GM12873 (cell line): ENCODE measurements at regions not wholly inside any gene's neighbourhood (a gene's known extent, or its start where the extent isn't known, plus 50 kb on each side); places are given as distances from the start of the nearest gene placed in this dataset.

Source experiments
- TF ChIP-seq, protein P1 (sequence below): IDR thresholded peaks from 2 replicates; pipeline ENCODE4 v1.5.1; 2012; ENCODE audit warnings: low read depth, mild to moderate bottlenecking, moderate library complexity, low read length, control low read depth; ENCODE audit not compliant: insufficient read depth; ENCODE audit errors: missing control alignments

- TF ChIP-seq, protein P1, sequence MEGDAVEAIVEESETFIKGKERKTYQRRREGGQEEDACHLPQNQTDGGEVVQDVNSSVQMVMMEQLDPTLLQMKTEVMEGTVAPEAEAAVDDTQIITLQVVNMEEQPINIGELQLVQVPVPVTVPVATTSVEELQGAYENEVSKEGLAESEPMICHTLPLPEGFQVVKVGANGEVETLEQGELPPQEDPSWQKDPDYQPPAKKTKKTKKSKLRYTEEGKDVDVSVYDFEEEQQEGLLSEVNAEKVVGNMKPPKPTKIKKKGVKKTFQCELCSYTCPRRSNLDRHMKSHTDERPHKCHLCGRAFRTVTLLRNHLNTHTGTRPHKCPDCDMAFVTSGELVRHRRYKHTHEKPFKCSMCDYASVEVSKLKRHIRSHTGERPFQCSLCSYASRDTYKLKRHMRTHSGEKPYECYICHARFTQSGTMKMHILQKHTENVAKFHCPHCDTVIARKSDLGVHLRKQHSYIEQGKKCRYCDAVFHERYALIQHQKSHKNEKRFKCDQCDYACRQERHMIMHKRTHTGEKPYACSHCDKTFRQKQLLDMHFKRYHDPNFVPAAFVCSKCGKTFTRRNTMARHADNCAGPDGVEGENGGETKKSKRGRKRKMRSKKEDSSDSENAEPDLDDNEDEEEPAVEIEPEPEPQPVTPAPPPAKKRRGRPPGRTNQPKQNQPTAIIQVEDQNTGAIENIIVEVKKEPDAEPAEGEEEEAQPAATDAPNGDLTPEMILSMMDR: no peak
Observed at GRCh38 chr15:47184908-47185801, 532.1 kb upstream of the SEMA6D start.

DNA sequence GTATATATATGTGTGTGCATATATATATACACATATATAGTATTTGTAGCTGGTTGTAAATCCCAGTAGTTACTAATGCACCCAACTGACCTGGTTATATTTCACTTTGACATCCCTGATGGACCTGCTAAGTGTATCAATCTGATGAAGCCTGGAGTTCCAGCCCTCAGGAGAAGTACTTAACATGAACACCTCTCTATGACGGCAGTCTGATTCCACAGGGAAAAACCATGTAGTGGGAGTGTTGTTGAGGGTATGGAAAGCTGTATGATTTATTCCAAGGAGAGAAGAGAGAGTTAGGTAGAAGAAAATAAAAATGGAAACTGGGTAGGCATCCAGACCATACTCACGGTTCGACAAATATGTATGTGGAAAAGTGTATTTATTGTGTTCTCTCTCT, 531.2 kb upstream of the SEMA6D start:
- TF ChIP-seq, protein P1: no peak

- TF ChIP-seq, protein P1: no peak
Observed at GRCh38 chr15:47188758-47189507, 528.4 kb upstream of the SEMA6D start.

DNA sequence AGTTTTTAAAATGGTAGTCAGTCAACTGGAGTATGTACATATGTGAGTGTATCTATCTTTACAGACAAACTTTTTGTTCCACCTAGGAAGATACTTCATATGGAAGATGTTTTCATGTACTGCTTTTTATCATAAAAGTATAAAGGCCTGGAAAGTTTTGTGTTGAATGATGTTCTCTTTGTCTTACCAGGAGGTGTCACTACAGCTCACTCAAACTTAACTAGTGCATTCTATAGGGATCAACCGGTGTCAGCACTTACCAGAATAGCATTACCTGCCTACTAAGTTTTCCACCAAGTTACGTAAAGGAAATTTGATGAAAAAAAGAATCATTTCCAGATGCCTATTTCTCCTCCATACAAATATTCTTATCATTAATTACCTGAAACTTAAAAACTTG, 522.6 kb upstream of the SEMA6D start:
- TF ChIP-seq, protein P1: no peak

- TF ChIP-seq, protein P1: peak; percentile 88
Observed at GRCh38 chr15:47196048-47196447, 521.3 kb upstream of the SEMA6D start.

DNA sequence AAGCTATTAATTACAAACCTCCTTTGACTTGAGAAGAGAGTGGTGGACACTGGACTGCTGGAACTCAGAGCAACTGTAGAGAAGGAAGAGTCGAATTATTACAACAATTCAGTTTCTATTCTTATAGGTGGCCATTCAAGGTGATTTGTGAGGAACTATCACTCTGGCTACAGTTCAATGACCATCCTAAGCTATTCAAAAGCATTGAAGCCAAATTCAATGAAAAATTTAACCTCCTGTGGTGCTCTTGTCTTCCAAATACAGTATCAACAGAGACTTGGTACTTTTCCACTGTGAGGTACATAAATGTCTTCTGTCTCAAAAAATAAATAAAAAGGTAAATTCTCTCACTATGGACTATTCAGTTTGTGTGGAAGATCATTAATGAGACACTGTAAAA, 513.3 kb upstream of the SEMA6D start:
- TF ChIP-seq, protein P1: no peak

DNA sequence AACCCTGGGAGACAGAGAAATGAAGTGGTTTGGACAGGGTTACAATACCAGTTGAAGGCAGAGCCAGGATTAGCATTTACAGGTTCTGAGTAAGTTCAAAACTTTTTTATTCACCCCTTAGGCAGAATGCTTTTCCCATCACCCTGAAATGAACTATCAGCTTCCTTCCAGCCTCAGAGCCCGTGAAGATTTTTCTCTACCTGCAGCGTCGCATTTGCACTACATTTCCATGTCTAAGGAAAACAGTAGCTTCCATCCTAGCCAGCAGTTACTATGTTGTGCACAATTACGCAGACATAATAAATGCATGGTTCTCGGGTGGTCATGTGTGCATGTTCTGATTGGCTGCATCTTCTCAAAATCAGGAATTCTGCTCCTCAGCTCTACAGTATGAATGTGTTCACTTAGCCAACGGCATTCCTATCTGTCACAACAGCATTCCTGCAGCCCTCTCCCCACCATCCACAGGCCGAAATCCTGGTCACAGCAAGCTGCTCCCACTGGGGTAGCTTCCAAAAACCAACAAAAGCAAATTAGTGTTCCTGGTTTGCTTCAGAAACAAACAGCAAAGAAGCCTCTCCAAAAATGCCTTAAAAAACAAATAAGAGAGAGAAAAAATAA, 510.8 kb upstream of the SEMA6D start:
- TF ChIP-seq, protein P1: no peak
